ENCODE measurements at regions not wholly inside any gene's neighbourhood (a gene's known extent, or its start where the extent isn't known, plus 50 kb on each side); places are given as distances from the start of the nearest gene placed in this dataset.

DNA sequence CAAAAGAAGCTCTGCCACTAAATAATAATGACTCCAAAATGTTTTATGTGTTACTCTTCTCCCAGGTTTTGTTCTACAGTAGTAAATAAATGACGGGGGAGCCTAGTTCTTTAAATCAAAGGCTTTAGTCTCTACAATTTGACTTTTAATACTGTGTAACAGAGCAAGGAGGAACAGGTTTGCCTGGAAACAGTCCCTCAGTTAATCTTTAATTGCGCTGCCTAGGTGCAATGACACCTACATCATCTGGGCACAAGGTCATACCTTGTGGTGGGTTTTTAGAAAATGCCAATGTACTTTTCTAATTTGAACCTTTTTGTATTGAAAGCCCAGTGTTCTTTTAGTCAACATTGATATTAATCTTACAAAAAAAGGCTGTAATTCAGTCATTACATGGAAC is 287.3 kb upstream of the SETBP1 start:
- no peak overlapping the region for H3K27ac ChIP-seq
- TF ChIP-seq CTCF (conservative IDR thresholded peaks at IDR 0.05) (no peak), ZFX (IDR thresholded peaks at IDR 0.05) (no peak)

- no peak for TF ChIP-seq ZFX (IDR thresholded peaks at IDR 0.05)
- no peak for TF ChIP-seq CTCF (conservative IDR thresholded peaks at IDR 0.05)
- no peak overlapping the region for H3K27ac ChIP-seq
Observed at GRCh38 chr18:44396550-44396949, 284.1 kb upstream of the SETBP1 start.

DNA sequence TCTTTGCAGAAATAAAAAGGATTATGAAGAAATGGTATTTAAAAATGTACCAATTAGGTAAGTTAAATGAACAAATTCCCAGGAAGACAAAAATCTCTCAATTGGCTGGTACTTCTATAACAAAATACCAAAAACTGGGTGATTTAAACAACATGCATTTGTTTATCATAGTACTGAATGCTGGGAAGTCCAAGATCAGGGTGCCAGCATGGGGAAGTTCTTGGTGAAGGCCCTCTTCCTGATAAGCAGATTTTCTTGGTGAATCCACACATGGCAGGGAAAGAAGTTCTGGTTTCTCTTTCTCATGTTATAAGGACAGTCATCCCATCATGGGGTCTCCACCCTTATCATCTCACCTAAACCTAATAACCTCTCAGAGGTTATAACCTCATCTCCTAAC is 271.6 kb upstream of the SETBP1 start:
- TF ChIP-seq ZFX (IDR thresholded peaks at IDR 0.05), result no peak
- no peak for TF ChIP-seq CTCF (conservative IDR thresholded peaks at IDR 0.05)
- no peak overlapping the region for H3K27ac ChIP-seq

DNA sequence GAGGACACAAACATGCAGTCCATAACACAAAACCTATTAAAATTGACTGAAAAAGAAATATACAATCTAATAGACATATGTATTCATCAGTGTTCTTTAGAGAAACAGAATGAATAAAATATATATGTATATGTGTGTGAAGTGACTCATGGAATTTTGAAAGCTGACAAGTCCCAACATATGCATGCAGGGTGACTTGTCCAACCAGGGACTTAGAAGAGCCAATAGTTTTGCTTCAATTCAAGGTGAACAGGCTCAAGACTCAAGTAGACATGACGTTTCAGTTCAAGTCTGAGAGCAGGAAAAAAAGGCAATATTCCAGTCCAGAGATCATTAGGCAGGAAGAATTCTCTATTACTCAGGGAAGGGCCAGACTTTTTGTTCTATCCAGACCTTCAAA is 271.2 kb upstream of the SETBP1 start:
- H3K27ac ChIP-seq, result no peak overlapping the region
- TF ChIP-seq CTCF (conservative IDR thresholded peaks at IDR 0.05) (no peak), ZFX (IDR thresholded peaks at IDR 0.05) (no peak)

GRCh38 chr18:44410740-44411139 is 269.9 kb upstream of the SETBP1 start:
- no peak overlapping the region for H3K27ac ChIP-seq
- TF ChIP-seq ZFX (IDR thresholded peaks at IDR 0.05) (no peak), CTCF (conservative IDR thresholded peaks at IDR 0.05) (no peak)

DNA sequence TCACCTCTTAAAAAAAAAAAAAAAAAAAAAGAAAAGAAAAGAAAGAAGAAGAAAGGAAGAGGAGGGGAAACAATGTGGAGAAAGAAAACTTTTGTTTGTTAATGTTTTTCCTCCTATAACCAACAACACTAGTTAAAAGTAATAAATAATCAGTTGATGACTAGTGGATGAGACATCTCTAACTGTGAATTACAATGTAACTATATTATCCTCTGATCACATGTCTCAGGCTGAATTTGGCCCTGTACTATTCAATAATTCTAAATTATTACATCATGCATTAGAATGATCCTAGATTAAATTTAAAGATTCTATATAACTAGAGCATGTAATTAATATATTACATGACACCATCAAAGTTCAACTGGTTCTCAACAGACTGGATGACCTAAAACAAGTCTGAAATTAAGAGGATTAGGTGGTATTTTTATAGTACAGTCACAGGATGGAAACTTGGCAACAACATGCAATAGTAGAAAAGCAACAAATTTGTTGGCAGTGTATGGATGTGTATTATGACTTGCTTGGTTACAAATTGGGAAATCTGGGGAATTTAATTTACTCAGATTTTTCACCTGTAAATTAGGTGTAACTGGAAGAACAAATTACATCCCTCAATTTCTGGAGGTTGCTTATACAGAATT is 269.3 kb upstream of the SETBP1 start:
- no peak for TF ChIP-seq CTCF (conservative IDR thresholded peaks at IDR 0.05)
- no peak for TF ChIP-seq ZFX (IDR thresholded peaks at IDR 0.05)
- no peak overlapping the region for H3K27ac ChIP-seq

DNA sequence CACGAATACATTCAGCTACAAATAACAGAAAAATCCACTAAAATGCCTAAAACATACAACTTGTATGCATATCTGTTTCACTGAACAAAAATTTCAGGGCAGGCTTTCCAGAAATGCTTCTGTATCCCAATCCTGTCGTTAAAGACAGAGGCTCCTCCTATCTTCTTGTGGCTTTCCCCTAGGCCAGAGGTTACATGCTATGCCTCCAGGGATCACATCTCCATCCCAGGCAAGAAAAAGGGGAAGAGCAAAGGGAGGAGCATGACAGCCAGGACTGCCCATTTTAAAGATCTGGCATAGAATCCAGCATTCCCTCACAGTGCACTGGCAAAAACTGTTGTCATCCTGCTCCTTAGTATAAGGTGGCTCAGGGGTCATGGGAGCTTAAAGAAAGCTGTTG is 268.7 kb upstream of the SETBP1 start:
- H3K27ac ChIP-seq, result no peak overlapping the region

More for the DNA sequence above, 268.7 kb upstream of the SETBP1 start:
- TF ChIP-seq ZFX (IDR thresholded peaks at IDR 0.05) (no peak), CTCF (conservative IDR thresholded peaks at IDR 0.05) (no peak)
